ENCODE measurements at regions not wholly inside any gene's neighbourhood (a gene's known extent, or its start where the extent isn't known, plus 50 kb on each side); places are given as distances from the start of the nearest gene placed in this dataset.
"Not testable (repeated sequence)": the region's sequence is repeated elsewhere in the genome, so short reads cannot be mapped to it uniquely, and the experiment has no call there.

DNA sequence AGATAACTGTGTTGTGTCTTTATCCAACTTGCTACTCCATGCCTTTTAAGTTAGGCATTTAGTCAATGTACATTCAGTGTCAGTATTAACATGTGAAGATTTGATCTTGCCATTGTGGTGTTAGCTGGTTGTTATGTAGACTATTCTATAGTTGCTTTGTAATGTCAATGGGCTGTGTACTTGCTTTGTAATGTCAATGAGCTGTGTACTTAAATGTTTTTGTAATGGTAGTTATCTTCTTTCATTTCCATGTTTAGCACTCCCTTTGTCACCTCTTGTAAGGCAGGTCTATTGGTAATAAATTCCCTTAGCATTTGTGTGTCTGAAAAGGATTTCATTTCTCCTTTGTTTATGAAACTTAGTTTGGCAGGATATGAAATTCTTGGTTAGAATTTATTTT, 53.4 kb downstream of the MC4R start:
- no peak for DNase-seq (ENCODE audit: low read depth, low spot score)

DNA sequence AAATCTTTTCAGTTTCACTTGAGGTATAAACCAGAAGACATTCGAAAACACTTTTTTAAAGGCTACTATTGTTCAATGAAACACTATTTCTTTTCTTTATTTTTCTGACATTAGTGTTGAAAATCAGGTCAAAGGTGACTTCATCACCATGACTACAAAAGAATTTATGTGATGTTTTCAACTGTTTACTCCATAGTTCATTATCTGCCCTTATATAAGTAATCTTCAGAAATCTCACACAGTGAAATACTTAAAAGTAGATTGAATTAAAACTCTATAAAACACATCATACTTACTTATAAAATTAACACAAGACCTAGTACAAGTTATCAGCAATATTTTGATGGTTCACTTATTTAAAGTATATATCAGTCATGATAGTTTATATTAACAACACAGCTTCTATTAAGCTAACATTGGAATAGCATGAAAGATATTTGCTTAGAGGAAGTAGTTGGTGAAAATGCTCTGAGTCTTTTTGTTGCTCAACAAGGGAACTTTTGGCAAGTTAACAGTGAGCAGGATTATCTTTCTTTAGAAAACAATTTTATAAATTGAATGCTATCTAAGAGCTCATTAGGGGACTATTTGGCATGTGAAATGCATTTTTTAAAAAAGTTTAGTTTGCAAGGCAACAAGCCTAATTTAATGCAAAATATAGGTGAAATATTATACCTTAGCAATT, 60.8 kb downstream of the MC4R start:
- DNase-seq (ENCODE audit: low read depth, low spot score): no peak

DNA sequence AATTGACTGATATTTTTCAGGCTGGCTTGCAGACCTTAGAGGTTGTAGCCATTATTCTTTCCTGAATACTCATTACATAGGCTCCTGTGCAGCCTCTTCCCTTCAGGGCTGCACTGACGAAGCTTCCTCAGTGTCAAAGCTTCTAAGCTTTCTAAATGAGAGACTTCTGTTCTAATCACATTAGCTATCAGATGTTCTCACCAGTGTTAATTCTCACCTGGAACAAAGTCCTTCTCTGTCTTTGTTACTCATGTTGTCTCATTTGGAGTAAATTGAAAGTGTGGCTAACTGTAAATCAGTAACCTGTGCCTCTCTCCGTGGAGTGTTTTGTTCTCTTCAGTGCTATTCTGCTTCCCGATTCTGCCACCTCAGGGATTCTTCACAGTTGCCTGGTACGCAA, 76.9 kb downstream of the MC4R start:
- no peak for DNase-seq (ENCODE audit: low read depth, low spot score)

DNA sequence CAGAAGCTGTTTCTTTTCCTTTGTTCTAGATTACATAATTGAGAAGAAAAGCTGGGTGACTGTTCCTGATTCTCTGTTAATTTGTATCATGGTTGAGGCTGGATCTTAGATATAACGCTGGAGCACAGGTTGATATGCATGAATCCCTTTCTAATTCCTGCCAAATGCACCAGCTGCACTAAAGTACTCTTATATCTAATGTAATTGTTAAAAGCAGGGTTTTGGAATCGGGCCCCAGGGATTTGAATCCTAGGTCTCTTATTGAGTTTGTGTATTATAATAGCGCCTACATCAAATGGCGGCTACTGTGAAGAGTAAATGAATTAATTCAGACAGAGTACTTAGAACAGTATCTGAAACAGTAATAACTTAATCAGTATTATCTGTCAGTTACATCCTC, 80.4 kb downstream of the MC4R start:
- no peak for DNase-seq (ENCODE audit: low read depth, low spot score)

DNA sequence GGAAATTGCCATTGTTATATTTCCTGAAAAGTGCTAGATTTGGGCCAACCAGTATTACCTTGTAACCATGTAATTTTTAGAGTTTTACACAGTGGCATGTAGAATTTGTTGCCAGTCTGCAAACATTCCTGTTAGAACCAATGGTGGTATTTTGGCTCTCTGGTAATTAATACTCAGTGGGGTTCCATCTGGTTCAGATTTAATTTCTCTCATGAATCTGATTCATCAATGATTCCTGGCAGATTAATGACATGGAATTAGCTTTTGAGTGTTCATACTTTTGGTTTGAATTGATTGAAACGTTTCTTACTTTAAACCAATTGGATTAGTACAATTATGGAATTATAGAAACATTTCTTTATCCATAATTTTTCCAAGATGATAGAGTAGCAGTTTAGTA, 93.2 kb downstream of the MC4R start:
- DNase-seq (ENCODE audit: low read depth, low spot score): no peak

DNA sequence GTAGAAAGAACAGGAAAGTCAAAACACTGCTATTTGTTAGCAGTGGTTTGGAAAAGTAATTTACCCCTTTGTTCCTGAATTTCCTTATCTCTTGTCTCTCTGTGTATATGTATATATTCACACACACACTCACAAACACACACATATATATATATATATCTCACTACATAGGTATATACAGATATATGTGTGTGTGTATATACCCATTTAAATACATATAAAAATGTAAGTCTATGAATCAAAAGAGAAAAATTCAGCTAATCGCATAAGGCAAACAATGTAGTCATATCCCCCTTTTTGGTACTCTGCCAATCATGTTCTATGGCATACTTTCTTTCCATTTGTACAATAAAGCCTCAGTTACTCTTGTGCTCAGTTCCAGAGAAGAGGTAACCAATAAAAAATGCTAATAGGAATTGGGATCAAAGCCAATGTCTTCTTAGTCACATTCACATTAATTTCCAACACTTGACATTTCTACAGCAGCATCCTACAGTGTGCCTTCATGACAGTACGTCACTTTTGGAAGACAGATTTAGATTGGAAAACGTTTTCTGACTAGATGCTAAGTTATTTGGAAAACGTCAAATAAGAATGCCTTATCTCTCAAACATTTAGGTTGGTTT, 94.6 kb downstream of the MC4R start:
- DNase-seq (ENCODE audit: low read depth, low spot score): no peak

DNA sequence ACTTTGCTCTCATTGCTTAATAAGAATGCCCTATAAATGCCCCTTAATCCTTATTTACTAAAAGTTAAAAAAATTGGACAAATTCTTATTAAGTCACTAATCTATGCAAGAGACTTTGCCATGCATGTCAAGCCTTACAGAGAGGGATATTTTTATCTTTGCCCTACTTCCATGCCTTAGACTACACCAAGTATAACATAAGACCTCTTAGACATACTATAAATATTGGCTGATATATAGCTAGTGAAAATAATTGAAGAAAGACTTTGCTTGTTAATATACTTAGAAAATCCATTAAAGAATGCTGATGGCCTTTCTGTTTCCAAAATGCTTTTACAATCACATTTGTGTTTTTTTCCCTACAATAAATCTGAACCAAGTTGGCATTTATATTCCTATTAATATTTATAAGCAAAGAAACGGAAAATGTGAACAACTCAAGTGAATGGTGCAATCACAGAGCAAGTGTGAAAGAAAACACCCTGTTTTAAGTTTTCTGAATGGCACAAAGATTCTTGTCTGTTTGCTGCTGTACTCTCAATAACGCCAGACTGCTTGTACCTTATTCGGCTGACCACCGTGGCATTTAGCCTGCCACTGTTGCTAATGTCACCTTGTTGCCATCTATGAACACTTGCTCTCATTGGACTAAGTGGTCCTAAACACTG, 105.0 kb downstream of the MC4R start:
- DNase-seq (ENCODE audit: low read depth, low spot score): no peak

DNA sequence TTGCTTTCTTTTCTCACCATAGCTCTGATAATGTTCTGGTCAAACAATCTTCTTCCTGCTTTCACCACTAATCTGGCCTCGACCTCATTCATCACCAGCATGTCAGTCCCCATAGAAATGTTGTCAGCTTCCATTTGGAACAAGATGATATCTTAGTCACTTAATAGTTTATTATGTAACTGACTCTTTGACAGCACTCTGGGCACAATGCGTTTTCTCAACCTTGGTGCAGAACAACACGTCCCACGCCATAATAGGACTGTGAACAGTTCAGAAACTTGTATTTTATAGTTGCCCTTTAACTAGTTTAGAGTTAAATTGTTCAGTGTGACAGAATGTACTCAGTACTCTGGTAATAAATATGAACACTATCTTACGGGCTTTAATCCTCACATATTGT, 106.0 kb downstream of the MC4R start:
- no peak for DNase-seq (ENCODE audit: low read depth, low spot score)

DNA sequence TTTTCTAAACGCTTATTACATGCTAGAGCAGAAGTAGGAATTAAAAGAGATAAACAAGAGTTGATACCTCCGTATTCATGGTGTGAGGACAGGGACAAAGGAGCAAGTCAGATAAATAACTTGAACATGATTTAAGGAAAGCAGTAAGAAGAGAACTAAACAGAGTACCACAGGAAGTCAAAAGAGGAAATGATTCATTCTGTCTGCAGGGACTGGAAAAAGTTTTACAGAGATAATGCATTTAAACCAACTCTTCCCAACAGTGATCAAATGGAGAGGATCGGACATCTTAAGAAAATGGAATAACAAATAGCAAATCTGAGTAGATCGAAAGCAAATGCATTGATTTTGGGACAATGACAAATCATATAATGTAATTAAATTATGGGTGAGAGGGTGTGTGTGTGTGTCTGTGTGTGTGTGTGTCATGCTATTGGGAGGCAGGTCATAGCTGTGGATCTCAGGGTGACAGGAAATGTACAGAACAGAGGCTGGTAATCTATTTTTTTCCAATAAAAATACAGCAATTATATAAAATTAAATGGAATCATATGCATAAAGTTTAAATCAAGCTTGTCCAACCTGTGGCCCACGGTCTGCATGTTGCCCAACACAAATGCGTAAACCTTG, 113.4 kb downstream of the MC4R start:
- no peak for DNase-seq (ENCODE audit: low read depth, low spot score)

DNA sequence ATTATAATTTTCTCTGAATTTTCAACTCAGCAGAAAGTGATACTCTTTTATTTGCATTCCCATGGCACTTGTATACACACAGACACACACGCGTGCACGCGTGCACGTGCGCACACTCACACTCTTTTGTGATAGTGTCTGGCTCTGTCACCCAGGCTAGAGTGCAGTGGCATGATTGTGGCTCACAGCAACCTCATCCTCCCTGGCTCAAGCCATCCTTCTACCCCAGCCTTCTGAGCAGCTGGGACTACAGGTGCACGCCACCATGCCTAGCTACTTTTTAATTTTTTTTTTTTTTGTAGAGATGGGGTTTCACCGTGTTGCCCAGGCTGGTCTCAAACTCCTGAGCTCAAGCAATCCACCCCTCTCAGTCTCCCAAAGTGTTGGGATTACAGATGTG, 123.2 kb downstream of the MC4R start:
- no peak for DNase-seq (ENCODE audit: low read depth, low spot score)

DNA sequence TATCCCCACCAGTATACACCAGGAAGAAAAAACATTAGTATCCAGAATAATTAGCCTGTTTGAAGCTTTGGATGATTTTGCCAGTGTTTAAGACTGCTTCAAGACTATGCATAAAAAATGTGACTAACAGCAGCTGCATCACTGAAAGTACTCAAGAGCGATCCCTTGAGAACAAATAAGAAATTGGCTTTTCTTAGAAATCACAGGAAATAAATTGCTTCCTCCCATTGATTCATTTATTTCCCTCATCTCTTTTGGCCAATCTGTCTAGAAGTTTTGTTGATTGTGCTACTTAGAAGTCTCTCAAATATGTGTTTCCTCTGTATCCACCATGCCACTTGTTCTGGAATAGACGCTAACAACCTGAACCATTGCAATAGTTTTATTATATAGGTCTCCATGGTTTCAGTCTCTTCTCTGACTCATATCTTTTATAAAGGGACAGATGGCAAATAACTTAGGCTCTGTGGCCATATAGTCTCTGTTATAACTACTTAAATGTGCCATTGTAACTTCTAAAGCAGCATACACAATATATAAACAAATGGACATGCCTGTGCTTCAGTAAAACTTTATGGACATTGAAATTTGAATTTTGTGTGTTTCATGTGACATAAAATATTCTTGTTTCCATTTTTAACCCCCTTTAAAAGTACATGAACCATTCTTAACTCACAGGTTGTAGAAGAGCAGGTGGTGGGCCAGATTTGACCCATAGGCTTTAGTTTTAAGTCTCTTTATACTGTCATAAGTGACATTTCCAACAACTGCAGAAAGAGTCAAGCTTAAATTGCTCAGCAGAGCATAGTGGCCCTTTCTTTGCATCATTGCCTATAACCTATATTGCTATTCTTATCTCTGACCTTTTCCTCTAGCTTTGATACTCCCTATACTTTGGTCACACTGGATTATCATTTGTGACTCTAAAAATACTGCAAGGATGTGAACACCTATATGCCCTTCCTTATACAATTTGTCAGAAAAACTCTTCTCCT, 123.9 kb downstream of the MC4R start:
- no peak for DNase-seq (ENCODE audit: low read depth, low spot score)

DNA sequence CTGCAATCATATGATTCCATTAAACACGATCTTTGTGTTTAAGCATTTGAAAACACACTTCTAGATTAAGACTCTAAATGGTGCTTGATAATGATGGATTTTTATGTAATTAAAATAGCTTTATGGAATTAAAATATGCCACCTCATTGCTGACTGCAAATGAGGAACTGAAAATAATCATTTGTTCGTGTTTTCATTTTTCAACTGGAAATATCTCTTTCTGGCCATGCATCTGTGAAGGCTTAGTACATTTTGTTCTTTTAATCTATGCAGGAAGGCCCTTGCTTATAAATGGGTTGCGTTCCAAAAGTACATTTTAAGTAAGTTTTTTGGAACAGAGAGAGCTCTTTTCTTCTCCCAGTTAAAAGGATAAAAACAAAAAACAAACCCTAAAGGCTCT, 125.5 kb downstream of the MC4R start:
- DNase-seq (ENCODE audit: low read depth, low spot score): no peak

DNA sequence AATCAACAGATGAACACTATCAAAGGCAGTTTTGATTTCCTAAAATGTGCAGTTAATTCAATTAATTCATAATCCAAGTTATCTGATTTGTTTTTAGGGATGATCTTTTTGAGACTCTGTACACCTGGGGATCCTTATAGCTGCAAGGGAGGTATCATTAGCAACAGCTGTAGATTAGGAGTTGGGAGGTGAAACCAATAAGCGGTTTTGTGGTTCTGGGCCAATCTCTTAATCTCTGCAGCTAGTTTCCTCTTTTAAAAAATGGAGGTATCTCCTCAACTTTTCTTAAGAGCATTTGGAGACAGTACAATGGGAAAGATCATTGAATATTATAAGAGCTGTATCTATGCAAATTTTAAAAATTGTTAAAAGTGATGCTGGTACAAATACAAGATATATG, 126.0 kb downstream of the MC4R start:
- no peak for DNase-seq (ENCODE audit: low read depth, low spot score)

DNA sequence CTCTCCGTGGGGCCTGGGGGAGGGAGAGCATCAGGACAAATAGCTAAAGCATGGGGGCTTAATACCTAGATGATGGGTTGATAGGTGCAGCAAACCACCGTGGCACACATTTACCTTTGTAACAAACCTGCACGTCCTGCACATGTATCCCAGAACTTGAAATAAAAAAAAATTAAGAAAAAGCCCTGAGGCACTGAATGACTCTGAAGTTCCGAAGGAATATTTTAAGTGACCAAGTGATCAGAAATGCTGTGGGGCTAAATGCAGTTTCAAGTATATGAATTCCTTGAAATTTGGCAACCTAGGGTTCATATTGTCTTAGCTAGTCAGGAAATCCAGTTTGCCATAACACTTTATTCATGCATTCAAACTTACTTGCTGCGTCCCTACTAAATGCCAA, 127.5 kb downstream of the MC4R start:
- no peak for DNase-seq (ENCODE audit: low read depth, low spot score)

DNA sequence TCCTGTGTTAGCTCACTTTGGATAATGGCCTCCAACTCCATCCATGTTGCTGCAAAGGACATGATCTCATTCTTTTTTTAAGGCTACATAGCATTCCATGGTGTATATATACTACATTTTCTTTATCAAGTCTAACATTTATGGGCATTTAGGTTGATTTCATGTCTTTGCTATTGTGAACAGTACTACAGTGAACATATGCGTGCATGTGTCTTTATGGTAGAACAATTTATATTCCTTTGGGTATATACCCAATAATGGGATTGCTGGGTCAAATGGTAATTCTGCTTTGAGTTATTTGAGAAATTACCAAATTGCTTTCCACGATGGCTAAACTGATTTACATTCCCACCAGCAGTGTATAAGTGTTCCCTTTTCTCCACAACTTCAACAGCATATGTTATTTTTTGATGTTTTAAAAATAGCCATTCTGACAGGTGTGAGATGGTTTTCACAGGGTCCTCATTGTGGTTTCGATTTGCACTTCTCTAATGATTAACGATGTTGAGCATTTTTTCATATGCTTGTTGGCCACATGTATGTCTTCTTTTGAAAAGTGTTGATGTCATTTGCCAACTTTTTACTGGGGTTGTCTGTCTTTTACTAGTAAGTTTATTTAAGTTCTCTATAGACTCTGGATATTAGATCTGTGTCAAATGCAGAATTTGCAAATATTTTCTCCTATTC, 133.4 kb downstream of the MC4R start:
- DNase-seq (ENCODE audit: low read depth, low spot score): not testable (repeated sequence)

DNA sequence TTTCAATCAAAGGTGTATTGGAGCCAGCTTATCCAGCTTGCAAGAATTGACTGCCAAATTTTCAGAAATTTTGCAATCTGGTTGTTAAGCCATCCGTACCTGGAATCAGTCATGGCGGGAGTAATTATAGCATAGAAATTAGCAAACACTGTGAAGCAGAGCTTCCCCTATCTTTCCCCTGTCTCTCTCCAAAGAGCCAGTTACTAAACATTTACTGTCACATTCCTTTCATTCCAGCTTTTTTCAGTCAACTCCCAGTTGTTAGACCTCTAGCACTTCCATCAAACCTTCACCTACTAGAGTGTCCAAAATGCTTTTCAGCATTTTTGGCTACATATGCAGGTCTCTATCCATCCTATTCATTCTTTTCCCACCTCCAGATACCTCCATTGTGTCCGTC, 137.4 kb downstream of the MC4R start:
- DNase-seq (ENCODE audit: low read depth, low spot score): no peak

DNA sequence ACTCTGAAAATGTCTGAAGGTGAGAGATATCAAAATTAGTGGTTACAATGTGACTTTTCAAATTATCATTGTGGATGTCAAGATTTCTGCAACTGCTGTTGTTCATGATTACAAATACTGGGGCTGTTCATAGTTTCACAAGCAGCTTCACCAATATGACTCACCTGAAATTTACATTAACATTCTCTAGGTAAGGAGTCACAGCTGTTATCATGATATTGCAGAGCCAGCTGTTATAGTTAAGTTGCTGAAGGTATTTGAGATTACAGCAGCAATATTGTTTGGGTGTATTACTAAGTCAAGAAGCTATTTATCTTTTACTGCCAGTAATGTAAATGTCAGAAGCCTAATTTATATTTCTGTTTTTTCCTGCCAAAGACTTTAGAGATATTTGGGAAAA, 140.0 kb downstream of the MC4R start:
- no peak for DNase-seq (ENCODE audit: low read depth, low spot score)

DNA sequence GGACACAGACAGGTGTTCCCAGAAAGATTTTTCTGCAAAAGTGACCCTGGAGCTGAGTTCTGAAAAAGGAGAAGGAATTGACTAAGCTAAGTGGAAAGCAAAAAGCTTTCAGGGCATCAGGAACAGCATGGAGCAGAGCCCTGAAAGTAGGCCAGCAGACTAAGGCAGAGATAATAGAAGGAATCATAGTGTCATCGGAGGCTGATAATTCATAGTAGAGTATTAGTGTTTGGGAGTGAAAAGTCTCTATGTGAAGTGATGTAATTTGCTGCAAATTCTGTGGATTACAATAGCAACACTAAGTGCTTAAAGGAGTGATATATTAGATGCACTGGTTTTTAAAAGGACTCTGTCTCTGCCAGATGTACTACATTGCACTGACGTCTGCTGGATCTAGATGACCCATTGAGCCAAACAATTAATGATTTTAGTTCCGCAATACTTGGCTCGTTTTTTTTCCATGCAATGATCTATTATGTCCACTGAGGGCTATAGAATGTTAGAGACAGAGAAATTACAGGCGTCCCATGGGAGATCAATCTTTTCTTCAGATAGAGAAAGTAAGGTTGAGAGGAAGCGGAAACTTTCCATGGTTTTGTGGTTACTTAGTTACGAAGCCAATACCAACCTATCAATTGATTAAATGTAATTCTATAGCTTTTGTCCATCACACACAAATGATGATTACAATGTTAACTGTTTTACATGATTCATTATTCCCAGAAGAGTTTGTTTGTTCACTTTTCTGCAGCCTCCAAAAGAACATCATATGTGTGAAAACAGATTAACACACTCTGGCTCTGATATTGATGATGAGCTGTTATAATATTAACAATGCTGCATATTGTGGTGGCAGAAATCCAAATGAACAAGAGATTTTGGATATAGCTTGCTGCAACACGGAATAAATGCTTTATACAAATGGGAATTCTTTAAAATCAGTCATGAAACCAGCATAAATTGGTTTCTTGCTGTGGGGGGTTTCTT, 143.7 kb downstream of the MC4R start:
- DNase-seq (ENCODE audit: low read depth, low spot score): no peak

DNA sequence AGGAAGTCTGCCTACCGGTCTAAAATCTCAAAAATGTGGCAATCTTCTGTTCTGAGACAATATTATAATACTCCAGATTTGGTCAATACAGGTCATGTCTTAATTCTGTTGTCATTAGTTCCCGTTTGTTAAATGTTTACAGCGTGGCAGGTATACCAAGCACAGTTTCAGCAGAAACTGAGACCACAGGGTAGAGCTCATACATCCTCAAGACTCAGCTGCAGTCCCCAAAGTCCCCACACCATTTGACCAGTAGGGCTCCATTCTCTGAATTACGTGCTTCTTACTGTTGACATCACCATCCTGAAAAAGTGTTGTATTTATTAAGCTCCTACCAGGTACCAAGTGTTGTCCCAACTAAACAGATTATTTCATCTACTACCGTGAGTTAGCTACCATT, 157.1 kb downstream of the MC4R start:
- DNase-seq (ENCODE audit: low read depth, low spot score): no peak

DNA sequence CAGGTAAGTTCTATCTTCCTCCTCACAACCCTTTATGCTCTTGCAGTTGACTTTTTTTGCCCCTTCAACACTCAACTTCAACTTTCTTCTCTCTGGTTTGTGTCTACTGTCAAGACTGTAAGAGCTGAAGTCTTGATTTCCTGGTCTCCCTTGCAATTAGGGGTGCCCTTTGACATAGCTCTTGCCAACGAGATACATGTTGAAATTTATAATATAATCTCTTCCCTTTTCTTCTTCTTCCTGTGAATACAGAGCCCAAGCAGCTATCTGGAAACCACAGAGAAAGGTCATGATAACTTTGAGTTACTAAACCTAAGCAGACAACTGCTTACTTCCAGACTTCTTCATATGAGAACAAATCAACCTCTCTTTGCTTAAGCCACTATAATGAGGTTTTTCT, 163.5 kb downstream of the MC4R start:
- DNase-seq (ENCODE audit: low read depth, low spot score): no peak
